ENCODE measurements at regions not wholly inside any gene's neighbourhood (a gene's known extent, or its start where the extent isn't known, plus 50 kb on each side); places are given as distances from the start of the nearest gene placed in this dataset.

- TF ChIP-seq FOXA1 (IDR thresholded peaks at IDR 0.05) (no peak), FOXA1 (CRISPR knock-in tag; IDR thresholded peaks at IDR 0.05) (peak; percentile 17; the same call in 1 of the 2 replicates), ZNF615 (CRISPR knock-in tag; IDR thresholded peaks at IDR 0.05; ENCODE audit: borderline replicate concordance) (no peak), EHMT2 (IDR thresholded peaks at IDR 0.05; ENCODE audit: borderline replicate concordance, low read depth, low read length) (no peak), ZNF296 (CRISPR knock-in tag; conservative IDR thresholded peaks at IDR 0.05) (no peak), TCF12 (IDR thresholded peaks at IDR 0.05) (no peak), TCF12 (CRISPR knock-in tag; IDR thresholded peaks at IDR 0.05) (no peak), ERF (CRISPR knock-in tag; IDR thresholded peaks at IDR 0.05) (peak; percentile 38; the same call in 1 of the 2 replicates), NFE2 (CRISPR knock-in tag; IDR thresholded peaks at IDR 0.05) (no peak), TIGD3 (CRISPR knock-in tag; IDR thresholded peaks at IDR 0.05; ENCODE audit: borderline replicate concordance) (no peak), ZNF589 (CRISPR knock-in tag; conservative IDR thresholded peaks at IDR 0.05) (no peak), HOXA3 (CRISPR knock-in tag; IDR thresholded peaks at IDR 0.05) (peak; percentile 16; the same call in 1 of the 2 replicates), MAZ (IDR thresholded peaks at IDR 0.05; ENCODE audit: borderline replicate concordance, low read depth, low read length) (peak; percentile 50; the same call in 1 of the 2 replicates), MAZ (CRISPR knock-in tag; IDR thresholded peaks at IDR 0.05; ENCODE audit: low read depth) (0 out of 2 replicates have a peak, but pooled peaks have one; percentile 42)
- TF ChIP-seq, protein P1, sequence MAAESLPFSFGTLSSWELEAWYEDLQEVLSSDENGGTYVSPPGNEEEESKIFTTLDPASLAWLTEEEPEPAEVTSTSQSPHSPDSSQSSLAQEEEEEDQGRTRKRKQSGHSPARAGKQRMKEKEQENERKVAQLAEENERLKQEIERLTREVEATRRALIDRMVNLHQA (CRISPR knock-in tag; IDR thresholded peaks at IDR 0.05), result no peak
- TF ChIP-seq, protein P2, sequence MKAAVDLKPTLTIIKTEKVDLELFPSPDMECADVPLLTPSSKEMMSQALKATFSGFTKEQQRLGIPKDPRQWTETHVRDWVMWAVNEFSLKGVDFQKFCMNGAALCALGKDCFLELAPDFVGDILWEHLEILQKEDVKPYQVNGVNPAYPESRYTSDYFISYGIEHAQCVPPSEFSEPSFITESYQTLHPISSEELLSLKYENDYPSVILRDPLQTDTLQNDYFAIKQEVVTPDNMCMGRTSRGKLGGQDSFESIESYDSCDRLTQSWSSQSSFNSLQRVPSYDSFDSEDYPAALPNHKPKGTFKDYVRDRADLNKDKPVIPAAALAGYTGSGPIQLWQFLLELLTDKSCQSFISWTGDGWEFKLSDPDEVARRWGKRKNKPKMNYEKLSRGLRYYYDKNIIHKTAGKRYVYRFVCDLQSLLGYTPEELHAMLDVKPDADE (CRISPR knock-in tag; IDR thresholded peaks at IDR 0.05), result no peak
- TF ChIP-seq, protein P3, sequence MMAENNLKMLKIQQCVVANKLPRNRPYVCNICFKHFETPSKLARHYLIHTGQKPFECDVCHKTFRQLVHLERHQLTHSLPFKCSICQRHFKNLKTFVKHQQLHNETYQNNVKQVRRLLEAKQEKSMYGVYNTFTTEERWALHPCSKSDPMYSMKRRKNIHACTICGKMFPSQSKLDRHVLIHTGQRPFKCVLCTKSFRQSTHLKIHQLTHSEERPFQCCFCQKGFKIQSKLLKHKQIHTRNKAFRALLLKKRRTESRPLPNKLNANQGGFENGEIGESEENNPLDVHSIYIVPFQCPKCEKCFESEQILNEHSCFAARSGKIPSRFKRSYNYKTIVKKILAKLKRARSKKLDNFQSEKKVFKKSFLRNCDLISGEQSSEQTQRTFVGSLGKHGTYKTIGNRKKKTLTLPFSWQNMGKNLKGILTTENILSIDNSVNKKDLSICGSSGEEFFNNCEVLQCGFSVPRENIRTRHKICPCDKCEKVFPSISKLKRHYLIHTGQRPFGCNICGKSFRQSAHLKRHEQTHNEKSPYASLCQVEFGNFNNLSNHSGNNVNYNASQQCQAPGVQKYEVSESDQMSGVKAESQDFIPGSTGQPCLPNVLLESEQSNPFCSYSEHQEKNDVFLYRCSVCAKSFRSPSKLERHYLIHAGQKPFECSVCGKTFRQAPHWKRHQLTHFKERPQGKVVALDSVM (CRISPR knock-in tag; IDR thresholded peaks at IDR 0.05), result no peak
- TF ChIP-seq, protein P4, sequence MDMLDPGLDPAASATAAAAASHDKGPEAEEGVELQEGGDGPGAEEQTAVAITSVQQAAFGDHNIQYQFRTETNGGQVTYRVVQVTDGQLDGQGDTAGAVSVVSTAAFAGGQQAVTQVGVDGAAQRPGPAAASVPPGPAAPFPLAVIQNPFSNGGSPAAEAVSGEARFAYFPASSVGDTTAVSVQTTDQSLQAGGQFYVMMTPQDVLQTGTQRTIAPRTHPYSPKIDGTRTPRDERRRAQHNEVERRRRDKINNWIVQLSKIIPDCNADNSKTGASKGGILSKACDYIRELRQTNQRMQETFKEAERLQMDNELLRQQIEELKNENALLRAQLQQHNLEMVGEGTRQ (IDR thresholded peaks at IDR 0.05; ENCODE audit: low read depth, low read length), result no peak
- TF ChIP-seq, protein P4 (CRISPR knock-in tag; IDR thresholded peaks at IDR 0.05; ENCODE audit: borderline replicate concordance), result no peak
- TF ChIP-seq, protein P5, sequence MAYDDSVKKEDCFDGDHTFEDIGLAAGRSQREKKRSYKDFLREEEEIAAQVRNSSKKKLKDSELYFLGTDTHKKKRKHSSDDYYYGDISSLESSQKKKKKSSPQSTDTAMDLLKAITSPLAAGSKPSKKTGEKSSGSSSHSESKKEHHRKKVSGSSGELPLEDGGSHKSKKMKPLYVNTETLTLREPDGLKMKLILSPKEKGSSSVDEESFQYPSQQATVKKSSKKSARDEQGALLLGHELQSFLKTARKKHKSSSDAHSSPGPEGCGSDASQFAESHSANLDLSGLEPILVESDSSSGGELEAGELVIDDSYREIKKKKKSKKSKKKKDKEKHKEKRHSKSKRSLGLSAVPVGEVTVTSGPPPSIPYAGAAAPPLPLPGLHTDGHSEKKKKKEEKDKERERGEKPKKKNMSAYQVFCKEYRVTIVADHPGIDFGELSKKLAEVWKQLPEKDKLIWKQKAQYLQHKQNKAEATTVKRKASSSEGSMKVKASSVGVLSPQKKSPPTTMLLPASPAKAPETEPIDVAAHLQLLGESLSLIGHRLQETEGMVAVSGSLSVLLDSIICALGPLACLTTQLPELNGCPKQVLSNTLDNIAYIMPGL (CRISPR knock-in tag; IDR thresholded peaks at IDR 0.05; ENCODE audit: borderline replicate concordance in 1 of 2, low read depth in 1 of 2), result peak; percentile 84 to 85; a peak in 3 of 4 replicates
Measured at GRCh38 chr13:27362064-27362751, 62.2 kb upstream of the GTF3A start (continued).
